ENCODE measurements at regions not wholly inside any gene's neighbourhood (a gene's known extent, or its start where the extent isn't known, plus 50 kb on each side); places are given as distances from the start of the nearest gene placed in this dataset.

GRCh38 chr5:25649628-25650265 is 1005.0 kb upstream of the CDH10 start:
- no peak overlapping the region for H3K4me3 Mint-ChIP-seq
- H3K9me3 Mint-ChIP-seq, result peaks cover 39% of the 10 kb centered on the region
- H3K36me3 Mint-ChIP-seq (ENCODE audit: low read depth), result peaks cover 4% of the 10 kb centered on the region
- DNase-seq, result no peak
- H3K27me3 Mint-ChIP-seq (ENCODE audit: low read depth, poor library complexity), result no peaks in the 10 kb centered on the region
- no peaks in the 10 kb centered on the region for H3K4me1 Mint-ChIP-seq
- TF ChIP-seq, protein P1, sequence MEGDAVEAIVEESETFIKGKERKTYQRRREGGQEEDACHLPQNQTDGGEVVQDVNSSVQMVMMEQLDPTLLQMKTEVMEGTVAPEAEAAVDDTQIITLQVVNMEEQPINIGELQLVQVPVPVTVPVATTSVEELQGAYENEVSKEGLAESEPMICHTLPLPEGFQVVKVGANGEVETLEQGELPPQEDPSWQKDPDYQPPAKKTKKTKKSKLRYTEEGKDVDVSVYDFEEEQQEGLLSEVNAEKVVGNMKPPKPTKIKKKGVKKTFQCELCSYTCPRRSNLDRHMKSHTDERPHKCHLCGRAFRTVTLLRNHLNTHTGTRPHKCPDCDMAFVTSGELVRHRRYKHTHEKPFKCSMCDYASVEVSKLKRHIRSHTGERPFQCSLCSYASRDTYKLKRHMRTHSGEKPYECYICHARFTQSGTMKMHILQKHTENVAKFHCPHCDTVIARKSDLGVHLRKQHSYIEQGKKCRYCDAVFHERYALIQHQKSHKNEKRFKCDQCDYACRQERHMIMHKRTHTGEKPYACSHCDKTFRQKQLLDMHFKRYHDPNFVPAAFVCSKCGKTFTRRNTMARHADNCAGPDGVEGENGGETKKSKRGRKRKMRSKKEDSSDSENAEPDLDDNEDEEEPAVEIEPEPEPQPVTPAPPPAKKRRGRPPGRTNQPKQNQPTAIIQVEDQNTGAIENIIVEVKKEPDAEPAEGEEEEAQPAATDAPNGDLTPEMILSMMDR (IDR thresholded peaks at IDR 0.05), result no peak
- H3K27ac Mint-ChIP-seq, result no peak overlapping the region

- Mint-ChIP-seq H3K36me3 (ENCODE audit: low read depth) (no peaks in the 10 kb centered on the region), H3K27me3 (ENCODE audit: low read depth, poor library complexity) (no peaks in the 10 kb centered on the region), H3K4me3 (no peak overlapping the region), H3K27ac (no peak overlapping the region), H3K9me3 (peaks cover 12% of the 10 kb centered on the region), H3K4me1 (no peaks in the 10 kb centered on the region)
- TF ChIP-seq, protein P1 (IDR thresholded peaks at IDR 0.05), result no peak
- DNase-seq, result no peak
Observed at GRCh38 chr5:25646421-25647341, 1001.9 kb upstream of the CDH10 start.

DNA sequence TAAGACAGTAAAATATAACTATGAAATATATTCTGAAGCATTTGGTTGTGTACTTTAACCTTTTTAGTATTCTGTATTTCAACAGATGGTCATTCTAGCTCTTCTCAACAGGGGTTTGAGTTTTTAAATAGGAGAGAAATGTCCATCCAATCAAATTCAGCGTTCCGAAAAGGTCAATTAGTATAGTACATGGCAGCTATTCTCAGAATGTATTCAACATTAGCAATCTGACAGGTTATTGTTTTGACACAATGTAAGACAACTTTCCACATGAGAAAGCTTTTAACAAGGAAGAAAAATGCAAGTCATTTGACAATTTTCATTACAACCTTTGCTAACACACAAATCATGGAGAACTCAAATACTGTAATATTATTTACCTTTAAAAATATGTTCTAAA is 996.3 kb upstream of the CDH10 start:
- Mint-ChIP-seq H3K27me3 (ENCODE audit: low read depth, poor library complexity) (no peaks in the 10 kb centered on the region), H3K36me3 (ENCODE audit: low read depth) (no peaks in the 10 kb centered on the region), H3K27ac (no peak overlapping the region), H3K4me3 (no peak overlapping the region), H3K4me1 (no peaks in the 10 kb centered on the region), H3K9me3 (no peaks in the 10 kb centered on the region)
- DNase-seq, result no peak
- TF ChIP-seq, protein P1 (IDR thresholded peaks at IDR 0.05), result no peak

DNA sequence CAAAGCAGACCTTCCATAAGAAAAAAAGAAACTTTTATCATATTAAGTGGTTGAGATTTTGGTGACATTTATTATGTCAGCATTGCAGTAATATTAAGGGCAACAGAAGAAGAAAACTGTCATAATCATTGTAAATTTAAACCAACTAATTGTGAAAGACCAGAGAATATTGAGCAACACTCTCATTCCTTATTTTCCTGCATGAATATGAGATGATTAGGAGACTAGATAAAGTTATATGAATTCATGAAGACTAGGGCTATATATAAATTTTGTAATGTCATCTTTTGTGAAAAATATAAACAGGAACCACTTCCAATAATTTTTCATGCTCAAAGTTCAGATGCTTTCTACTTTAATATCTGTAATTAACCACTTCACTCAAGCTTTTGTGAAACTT is 974.5 kb upstream of the CDH10 start:
- TF ChIP-seq, protein P1 (IDR thresholded peaks at IDR 0.05), result no peak
- Mint-ChIP-seq H3K27me3 (ENCODE audit: low read depth, poor library complexity) (no peaks in the 10 kb centered on the region), H3K4me3 (no peak overlapping the region), H3K9me3 (peaks cover 11% of the 10 kb centered on the region), H3K27ac (peak overlapping the region; percentile 30), H3K36me3 (ENCODE audit: low read depth) (no peaks in the 10 kb centered on the region), H3K4me1 (no peaks in the 10 kb centered on the region)
- DNase-seq, result no peak

DNA sequence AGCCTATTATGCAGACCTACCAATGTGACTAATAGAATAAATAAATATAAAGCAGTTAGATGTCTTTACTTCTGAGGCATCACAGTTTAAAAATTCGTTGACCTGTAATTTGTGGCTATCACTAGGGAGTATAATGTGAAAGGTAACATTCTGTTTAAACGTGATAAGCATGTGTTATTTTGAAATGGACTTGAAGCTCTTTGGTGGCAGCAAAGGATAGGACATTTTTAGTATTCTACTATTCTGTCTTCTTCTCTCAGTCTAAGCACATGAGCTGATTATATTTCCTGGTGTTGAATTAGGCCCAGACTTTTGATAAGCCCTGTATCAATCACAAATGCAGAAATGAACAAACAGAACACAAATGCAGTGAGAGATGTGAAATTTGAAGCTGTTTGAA is 974.0 kb upstream of the CDH10 start:
- H3K27ac Mint-ChIP-seq, result peak overlapping the region; percentile 30
- DNase-seq, result no peak
- no peaks in the 10 kb centered on the region for H3K36me3 Mint-ChIP-seq (ENCODE audit: low read depth)
- peaks cover 11% of the 10 kb centered on the region for H3K9me3 Mint-ChIP-seq
- no peaks in the 10 kb centered on the region for H3K27me3 Mint-ChIP-seq (ENCODE audit: low read depth, poor library complexity)
- no peak overlapping the region for H3K4me3 Mint-ChIP-seq
- TF ChIP-seq, protein P1 (IDR thresholded peaks at IDR 0.05), result no peak
- no peaks in the 10 kb centered on the region for H3K4me1 Mint-ChIP-seq
